ENCODE measurements at regions not wholly inside any gene's neighbourhood (a gene's known extent, or its start where the extent isn't known, plus 50 kb on each side); places are given as distances from the start of the nearest gene placed in this dataset.
"Not testable (repeated sequence)": the region's sequence is repeated elsewhere in the genome, so short reads cannot be mapped to it uniquely, and the experiment has no call there.

DNA sequence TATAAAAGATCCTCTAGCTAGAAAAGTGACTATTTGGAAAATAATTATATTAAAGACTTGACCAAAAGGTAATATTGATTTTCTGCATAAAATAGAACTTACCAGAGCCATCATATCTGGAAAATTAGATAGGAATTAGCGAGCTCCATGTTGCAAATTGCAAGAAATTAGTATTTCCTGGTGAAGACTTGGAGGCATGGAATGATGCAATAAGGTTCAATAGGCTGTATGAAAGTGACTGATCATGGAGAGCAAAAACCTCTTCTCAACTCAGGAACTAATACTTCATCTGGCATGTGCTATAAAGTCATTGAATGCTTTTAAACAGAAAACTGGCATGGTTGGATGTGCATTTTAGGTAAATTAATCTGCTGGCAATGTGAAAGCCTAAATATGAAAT, 66.3 kb upstream of the UFM1 start:
- DNase-seq: no peak

DNA sequence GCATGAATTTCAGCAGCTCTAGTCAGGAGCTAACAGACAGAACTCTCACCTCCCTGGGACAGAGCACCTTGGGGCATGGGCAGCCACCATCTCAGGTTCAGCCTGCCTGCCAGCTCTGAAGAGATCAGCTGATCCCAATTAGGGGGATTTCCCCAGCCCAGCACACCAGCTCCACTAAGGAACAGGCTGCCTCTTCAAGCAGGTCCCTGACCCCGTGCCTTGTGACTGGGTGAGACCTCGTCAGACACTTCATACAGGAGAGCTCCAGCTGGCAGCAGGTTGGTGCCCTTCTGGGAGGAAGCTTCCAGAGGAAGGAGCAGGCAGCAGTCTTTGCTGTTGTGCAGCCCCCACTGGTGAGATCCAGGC, 84.5 kb upstream of the UFM1 start:
- DNase-seq: no peak

DNA sequence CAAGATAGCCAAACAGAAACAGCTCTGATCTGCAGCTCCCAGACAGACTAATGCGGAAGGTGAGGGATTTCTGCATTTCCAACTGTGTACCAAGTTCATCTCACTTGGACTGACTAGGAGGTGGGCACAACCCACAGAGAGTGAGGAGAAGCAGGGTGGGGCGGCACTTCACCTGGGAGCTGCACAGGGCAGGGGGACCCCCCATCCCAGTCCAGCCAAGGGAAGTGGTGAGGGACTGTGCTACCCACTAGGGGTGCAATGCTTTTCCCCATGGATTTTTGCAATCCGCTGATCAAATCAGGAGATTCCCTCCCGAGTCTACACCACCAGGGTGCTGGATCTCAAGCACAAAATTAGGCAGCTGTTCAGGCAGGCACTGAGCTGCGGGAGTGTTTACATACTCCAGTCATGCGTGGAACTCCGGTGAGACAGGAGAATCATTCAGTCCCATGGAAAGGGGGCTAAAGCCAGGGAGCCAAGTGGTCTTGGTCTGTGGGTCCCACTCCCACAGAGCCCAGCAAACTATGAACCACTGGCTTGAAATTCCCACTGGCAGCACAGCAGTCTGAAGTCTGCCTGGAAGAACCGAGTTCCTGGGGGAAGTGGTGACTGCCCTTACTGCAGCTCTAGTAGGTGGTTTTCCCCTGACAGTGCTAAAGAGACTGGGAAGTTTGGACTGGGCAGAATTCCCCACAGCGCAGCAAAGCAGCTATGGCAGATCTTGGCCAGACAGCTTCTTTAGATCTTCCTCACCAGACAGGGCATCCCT, 85.1 kb upstream of the UFM1 start:
- peak in 1 of 2 experiments; percentile 32 for DNase-seq

DNA sequence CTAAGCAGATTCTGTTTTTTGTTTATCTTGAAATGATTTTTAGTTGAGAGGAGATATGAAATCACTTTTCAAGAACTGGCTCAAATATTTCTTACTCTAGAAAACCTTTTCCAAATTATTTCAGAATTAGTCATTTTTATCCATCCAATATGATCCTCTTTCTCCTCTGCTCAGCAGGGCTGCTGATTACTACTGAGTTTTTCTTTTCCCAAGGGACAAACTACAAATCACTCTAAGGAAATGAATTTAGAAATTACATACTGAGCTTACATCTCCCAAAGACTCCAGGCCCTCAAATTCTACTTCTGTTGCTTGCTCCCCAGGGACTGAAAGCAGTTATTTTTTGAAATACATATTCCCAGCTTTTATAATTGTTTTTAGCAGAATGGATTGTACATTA, 87.4 kb upstream of the UFM1 start:
- DNase-seq: no peak

DNA sequence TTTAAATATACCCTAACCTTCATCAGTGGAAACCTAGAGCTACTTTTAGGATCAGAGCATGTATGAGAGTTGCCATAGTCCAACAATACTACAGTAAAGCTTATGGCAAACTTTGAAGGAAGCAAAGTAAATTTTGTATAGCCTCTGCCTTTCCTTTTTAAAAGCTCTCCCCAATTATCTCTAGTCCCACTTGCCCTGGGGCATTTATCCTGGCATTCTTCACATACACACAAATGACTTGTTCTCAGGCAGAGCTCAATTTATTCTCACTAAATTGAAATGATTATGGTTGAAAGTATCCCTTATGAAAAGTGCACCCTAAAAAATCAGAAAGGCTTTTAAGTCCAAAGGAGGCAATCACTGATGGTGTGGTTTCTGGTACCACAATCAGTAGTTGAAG, 94.1 kb upstream of the UFM1 start:
- DNase-seq: no peak

DNA sequence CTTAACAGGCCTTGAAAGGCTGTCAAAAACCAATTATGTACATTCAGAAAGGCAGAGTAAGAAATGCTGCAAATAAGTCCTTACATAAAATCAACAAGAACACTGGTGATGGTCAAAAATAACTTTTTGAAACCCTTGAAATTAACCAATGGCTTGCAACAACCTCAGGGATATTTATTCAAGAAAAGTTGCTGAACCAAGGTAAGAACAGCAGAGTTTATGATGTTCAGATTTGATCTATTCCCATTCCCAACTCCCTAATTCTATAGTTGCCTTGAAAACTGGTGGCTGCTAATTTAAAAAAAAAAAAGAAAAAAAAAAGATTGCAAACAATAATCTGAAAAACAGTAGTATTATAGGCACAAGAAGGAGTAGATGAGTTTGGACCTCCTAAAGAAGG, 109.8 kb upstream of the UFM1 start:
- DNase-seq: no peak

DNA sequence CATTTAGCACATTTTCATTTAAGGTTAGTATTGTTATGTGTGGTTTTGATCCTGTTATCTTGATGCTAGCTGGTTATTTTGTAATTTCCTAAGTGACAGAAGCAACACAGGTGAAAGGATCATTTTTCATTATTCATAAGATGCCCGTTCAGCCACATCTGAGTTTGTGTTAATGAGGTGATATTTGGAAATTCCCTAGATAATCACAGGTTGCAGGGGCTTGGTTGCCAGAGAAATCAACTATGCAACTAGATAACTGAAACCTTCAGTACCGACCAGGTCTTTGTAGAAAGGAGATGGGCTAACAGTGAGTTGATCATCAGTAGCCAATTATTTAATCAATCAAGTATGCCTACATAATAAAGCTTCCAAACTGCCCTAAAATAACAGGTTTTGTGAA, 121.3 kb upstream of the UFM1 start:
- DNase-seq: no peak

DNA sequence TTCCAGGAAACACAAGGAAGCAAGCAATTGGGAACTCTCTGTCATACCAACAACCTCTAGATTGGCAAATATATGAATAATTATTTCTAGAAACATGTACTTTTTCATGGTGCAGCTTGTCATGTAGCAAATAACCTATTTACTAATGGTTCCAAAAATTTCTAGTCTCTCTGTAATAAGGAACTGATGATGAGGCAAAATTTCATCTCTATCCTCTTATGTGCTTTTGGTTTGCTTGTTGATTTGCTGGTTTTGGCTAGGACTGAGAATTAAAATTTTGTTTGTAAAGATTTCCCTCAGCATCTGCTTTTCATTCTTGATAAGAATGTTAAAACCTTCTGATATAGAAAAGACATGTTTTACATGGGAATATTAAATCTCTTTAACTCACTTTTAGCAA, 123.2 kb upstream of the UFM1 start:
- DNase-seq: no peak

DNA sequence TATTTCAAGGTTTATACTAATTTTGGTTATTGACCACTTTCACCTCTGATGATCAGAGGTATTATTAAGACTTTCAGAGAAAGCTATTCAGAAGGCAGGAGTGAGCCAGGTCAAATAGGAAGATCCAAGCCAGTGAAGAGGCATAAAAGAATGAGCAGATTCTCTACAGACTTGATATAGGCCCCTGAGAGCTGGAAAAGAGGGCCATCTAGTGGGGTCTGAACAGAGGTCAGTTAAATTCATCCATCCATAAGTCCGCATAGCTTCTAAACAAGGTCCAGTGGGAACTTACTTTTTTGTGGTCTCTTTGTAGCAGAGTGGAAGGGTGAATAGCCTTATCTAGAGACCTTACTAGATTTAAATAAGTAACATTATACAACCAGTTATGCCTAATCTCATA, 126.6 kb upstream of the UFM1 start:
- peak; percentile 25 to 72 for DNase-seq

DNA sequence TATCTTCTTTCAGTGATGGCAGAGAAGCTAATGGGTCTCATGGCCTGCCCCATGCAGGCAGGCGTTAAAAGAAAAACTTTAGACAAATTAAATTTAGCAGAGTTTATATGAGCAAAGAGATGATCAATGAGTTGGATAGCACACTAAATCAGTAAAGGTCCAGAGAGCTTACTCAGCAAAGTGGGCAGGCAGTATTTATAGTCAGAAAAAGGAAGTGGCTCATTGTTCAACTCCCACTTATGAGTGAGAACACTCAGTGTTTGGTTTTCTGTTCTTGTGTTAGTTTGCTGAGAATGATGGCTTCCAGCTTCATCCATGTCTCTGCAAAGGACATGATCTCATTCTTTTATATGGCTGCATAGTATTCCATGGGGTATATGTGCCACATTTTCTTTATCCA, 128.5 kb upstream of the UFM1 start:
- not testable (repeated sequence) for DNase-seq

DNA sequence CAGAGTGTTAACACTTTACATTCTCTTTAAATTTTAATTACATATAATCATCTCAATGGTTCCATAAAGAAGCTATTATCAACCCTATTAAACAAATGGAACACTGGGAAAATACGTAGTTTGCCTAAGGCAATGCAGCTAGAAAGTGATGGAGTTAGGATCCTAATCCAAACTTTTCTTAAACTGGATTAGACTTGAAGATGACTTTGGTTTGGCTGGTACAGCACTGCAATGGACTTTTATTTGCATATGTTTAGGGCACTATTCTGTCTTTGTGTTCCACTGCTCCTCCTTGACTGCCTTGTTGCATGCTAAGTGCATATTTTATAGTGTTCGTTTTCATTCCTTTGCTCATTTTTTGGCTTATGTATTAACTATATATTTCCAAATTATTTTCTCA, 133.5 kb upstream of the UFM1 start:
- DNase-seq: no peak

DNA sequence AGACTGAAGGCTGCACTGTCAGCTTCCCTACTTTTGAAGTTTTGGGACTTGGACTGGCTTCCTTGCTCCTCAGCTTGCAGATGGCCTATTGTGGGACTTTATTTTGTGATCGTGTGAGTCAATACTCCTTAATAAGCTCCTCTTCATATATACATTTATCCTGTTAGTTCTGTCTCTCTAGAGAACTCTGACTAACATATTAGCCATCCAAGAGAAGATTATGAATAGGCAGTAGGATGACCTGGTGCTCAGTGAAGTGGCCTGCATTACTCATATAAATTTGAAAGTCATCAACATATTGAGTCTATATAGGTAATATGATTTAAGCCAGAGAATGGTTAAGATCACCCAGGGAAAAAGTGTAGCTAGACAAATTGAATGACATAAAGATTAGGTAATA, 136.3 kb upstream of the UFM1 start:
- no peak for DNase-seq

DNA sequence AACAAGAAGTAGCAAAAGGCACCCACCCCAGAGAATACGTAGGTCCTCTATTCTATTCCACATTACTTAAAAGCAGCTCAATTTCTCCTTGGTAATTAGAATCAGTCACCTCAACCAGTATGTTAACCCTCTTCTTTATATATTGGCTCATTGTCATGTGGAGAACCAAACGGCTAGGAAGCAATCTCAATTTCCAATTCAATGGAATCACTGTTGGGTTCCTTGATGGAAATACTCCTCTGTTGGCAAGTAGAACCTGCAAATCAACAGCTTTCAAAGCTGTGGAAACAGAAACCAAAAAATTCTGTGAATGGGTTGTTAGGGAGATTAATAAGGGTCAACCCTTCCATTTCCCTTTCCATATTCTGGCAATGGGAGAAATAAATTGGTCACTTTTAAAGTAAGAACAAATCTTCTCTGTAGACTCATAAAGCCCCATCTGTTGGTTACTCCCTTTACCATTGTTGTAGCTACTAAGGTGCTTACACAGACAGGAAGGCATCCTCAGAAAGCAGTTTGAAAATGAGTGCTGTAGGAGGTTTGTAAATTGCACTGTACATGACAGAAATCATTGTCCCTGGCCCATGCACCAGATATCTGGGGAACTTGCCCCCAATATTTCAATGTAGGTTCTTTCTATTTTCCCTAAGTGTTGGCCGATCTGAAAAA, 138.6 kb upstream of the UFM1 start:
- no peak for DNase-seq

DNA sequence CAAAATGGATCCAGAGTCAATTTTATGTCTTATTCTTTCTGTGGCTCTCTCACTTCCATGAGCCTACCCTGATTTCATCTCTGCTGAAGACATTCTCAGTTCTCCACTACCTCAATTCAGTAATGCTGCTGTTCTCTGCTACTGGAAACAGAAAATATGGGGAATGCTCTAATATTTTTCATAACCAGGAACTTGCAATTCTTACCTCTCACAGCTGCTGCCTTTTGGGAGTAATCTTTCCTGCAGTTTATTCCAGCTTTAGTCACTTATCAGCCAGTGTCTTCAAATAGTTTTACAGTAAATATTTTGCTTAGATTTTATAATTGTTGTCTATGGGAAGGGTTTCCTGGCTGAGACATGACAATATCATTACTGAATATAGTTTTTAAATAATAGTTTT, 145.1 kb upstream of the UFM1 start:
- no peak for DNase-seq

DNA sequence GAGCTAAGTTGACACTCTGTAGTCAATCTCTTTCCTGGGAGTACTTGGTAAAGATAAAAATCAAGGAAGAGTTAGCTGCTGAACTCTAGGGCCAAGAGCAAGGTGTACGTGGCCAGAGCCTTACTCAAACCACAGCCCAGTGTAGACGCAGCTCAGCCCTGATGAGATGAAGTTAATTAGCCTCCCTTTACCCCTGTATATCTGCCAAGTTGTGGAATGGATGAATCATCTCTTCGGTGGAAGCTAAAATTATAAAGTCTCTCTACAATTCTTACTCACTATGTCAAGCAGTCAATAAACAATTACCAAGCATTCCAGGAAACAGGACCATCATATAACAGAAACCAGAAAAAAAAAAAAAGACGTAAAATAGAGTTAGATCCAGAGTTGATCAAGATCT, 146.9 kb upstream of the UFM1 start:
- DNase-seq: no peak

DNA sequence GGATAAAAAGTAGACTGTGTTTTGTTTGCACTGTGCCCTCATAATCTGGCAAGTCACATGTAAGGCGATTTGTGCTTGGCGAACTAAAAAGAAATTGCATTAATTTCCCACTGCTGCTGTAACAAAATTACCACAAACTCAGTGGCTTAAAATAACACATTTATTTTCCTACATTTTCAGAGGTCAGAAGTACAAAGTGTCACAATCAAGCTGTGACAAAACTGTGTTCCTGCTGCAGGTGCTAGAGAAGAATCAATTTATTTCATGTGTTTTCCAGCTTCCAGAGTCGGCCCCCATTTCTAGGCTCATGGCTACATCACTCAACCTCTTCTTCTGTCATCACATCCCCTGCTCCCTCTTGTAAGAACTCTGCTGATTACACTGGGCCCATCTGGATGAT, 158.6 kb upstream of the UFM1 start:
- DNase-seq: no peak

DNA sequence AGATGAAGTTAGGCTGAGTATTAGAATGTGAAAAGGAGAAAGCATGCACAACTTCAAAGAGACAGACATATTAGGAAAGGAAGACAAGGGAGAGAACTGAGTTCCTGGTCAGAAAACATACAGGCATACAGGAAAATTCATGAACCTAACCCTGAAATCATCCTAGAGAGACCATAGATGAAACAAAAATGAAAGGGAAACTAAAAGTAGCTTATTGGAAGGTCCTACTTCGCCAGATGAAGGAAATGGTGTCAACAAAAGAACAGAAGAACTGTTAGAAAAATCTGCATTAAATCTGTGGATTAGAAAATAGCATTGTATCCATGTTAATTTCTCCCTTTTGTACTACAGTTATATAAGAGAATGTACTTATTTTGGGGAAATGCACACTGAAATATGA, 169.0 kb upstream of the UFM1 start:
- DNase-seq: no peak

DNA sequence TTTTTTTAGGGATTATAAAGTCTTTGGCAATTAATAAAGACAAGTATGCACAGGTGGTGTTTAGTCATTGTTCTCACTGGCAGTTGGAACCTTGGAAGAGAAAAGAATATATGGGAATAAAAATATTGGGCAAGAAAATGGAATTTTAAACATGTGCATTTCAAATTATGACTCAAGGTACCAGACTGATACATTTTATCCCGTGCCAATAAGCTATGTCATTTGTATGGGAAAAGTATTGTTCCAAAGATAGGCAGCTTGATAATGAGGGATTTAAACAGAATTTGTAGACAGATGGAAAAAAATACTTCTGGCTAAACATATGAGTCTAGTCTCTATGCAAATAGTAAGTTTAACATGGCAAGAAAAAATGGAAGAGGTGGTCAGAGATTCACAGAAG, 169.5 kb upstream of the UFM1 start:
- DNase-seq: no peak

DNA sequence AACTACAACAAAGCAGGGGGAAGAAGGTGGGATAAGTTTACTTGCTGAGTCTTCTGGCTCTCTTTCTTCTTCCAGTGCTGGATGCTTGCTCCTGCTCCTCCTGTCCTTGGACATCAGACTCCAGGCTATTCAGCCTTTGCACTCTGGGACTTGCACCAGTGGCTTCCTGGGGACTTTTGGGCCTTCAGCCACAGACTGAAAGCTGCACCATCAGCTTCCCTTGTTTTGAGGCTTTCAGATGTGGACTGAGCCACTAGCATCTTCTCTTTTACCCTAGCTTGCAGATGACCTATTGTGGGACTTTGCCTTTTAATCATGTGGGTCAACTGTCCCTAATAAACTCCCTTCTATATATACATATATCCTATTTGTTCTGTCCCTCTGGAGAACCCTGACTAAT, 173.0 kb upstream of the UFM1 start:
- no peak for DNase-seq

DNA sequence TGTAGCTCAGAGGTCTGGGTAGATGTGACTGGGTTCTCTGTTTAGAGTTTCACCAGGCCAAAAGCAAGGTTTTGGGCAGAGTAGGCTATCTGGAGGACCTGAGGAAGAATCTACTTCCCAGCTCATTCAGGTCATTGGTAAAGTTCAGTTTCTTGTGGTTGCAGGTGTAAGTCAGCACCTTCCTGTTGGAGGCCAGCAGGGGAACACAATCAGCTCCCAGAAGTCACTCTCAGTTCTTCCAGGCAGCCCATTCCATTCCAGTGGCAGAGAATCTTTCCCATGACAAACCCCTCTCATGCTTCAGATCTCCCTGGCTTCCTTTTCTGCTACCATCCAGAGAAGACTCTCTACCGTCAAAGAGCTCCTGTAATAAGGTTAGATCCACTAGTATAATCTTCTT, 176.2 kb upstream of the UFM1 start:
- no peak for DNase-seq

DNA sequence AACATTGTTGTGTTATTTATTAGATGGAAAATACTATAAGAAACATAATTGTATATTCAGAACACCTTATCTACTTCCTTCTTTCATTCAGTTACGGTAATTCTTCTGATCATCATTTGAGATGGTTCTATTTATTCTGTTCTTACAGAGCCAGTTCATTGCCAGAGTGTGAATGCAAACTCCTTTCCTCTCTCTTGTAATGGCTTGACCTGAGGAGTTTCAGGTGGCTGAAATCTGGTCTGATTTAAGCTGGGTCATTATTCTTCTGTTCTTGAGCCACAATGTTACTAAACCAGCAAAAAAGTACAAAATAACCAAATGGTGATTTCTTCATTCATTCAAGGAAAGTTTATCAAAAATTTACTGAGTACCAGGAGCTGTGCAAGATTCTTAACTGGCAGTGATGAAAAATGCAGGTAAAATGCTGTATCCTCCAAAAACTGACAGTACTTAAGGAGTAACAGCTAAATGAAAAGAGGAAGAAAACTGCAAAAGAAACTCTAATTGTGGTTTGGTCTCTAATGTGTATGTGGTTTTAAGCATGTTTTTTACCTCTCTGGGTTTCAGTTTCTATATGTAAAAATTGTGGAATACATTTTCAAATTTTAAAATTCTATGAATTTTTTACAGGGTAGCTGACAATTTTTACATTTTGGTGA, 182.4 kb upstream of the UFM1 start:
- DNase-seq: no peak

DNA sequence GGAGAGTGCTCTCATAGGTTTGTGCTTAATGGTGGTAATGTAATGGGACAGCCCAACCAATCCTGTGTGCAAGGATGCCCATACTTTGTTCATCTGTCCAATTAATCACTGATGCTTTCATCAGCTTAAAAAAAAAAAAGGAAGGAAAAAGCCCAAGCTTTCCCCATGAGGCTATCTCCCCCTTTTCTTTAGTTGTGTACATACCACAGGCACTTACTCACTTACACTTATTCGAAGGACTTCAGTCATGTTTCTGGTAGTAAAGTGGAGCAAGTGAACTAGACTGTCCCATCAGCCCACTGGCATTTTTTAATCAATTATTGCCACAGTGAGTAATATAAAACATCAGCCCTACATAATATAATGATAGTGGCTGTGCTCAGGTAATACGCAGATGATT, 183.5 kb upstream of the UFM1 start:
- DNase-seq: no peak

DNA sequence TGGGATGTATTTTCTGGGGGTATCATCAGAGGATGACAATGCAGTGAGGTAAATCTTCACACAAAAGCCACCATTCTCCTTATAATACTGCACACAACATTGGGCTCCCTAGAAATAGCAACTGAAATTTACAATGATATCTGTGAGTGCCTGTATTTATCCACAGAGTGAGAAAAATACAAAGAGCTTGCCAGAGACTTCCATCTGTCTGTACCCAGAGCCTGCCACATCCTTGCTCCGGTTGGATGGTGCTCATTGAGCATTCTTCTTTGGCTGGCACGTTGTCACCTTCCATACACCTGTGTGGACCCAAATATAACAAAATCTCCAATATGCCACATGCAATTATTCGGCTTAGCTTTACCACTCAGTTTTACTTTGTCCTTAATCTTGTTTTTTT, 189.5 kb upstream of the UFM1 start:
- DNase-seq: no peak

DNA sequence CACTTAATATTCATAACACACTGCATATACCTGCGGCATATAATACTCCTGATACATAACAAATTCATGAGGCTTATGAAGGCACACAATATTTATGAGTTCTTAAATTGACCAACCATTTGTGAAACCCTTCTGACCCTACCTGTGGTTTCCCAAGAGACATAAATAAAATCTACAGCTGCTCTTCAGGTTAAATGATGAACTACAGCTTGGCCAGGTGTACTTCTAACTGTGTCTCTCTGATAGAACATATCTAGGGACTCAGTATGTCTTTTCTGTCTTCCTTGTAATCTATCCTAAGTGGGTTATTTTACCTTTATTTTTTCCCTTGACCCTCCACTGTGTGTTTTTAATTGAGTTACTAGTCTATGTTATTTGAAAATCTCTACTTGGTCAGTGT, 189.9 kb upstream of the UFM1 start:
- no peak for DNase-seq

DNA sequence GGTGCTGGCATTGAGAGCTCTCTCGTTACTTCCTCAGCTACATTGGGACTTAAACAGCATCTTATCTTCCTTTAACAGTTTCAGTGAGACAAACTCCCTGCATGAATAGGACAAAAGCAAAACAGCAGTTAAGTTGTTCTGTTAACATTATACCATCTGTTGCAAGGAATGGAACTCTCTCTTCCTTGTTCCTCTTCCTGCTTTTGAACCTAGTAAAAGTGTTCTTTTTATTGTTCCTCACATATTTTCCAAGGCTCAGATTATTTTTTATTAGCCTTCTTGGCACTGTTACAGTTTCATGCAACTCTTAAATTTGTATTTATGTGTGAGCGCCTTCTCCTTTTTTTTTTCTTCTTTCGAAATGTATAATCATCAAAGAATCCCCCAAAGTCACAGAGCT, 202.6 kb upstream of the UFM1 start:
- no peak for DNase-seq

Data from NCI-H526 (cell line).